Tibial nerve (tissue), 4 donors: ENCODE measurements at regions not wholly inside any gene's neighbourhood (a gene's known extent, or its start where the extent isn't known, plus 50 kb on each side); places are given as distances from the start of the nearest gene placed in this dataset.

Experiments
- DNase-seq, 2 donors: peaks; one replicate each; pipeline ENCODE4 v3.0.0-alpha.2; 2019; ENCODE audit warnings: low spot score in 2 of 2
- H3K27ac ChIP-seq, 4 donors: fragments of 200-600 bp; sonication (generic) in 3 of 4; one replicate each; pipeline ENCODE4 v1.5.1; 2017 to 2019; ENCODE audit warnings: mild to moderate bottlenecking in 1 of 4
- H3K27me3 ChIP-seq, 2 donors: fragments of 200-600 bp; sonication (generic) in 1 of 2; one replicate each; pipeline versions ENCODE4 v1.5.1 to v1.6.0; 2017 to 2019
- H3K36me3 ChIP-seq, 3 donors: fragments of 200-600 bp; sonication (generic); one replicate each; pipeline ENCODE4 v1.5.1; 2018 to 2019
- H3K4me1 ChIP-seq, 4 donors: fragments of 200-600 bp; sonication (generic) in 3 of 4; one replicate each; pipeline ENCODE4 v1.5.1; 2017 to 2019
- H3K4me3 ChIP-seq, 4 donors: fragments of 200-600 bp; sonication (generic) in 3 of 4; one replicate each; pipeline ENCODE4 v1.5.1; 2017 to 2019; ENCODE audit warnings: mild to moderate bottlenecking in 1 of 4, moderate library complexity in 1 of 4
- H3K9me3 ChIP-seq, 4 donors: fragments of 200-600 bp; sonication (generic) in 3 of 4; one replicate each; pipeline ENCODE4 v1.5.1; 2017 to 2019
- CTCF ChIP-seq, 5 experiments: fragments of 200-600 bp in 3 of 5; fragments of 450-650 bp in 2 of 5; sonication (generic) in 3 of 5; IDR thresholded peaks; one replicate each; pipeline ENCODE4 v1.5.1; 2016 to 2019; ENCODE audit warnings: antibody characterized with exemption in 5 of 5, mild to moderate bottlenecking in 3 of 5, moderate library complexity in 2 of 5
- EP300 ChIP-seq, 2 donors: sonication (generic); formaldehyde crosslinking; IDR thresholded peaks; one replicate each; pipeline ENCODE4 v1.6.1; 2017; ENCODE audit warnings: antibody characterized with exemption in 2 of 2, mild to moderate bottlenecking in 1 of 2
- POLR2A ChIP-seq, 2 donors: fragments of 450-650 bp; IDR thresholded peaks; one replicate each; pipeline ENCODE4 v1.6.1; 2017; ENCODE audit warnings: antibody characterized with exemption in 2 of 2, mild to moderate bottlenecking in 2 of 2, moderate library complexity in 2 of 2
- WGBS, 2 donors: methylation state at CpG; one replicate each; pipeline ENCODE4 v1.1.5; 2018; 5-methylcytosine and 5-hydroxymethylcytosine counted together

DNA sequence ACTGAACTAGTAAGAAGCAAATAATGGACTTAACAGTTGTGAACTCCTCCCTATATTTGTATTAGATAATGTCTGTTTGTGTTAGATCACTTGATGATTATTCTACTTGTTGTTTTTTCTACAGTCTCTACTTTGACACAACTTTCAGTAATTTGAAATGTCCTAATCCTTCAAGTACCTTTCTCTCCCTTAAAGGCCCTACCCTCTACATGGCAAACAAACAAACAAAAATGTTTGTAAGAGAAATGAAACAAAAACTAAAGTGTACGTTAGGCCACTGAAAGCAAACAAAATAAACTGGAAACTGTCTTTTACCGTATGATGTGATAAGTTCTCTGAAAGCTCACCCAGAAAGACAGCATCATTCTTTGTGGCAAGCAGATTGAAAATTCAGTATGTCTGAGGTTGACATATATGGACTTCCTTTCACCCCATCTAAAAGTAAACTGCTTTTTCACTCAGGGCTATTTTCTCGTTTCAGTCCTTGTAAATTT is 255.9 kb upstream of the SNX7 start:
- WGBS, 2 donors, result 14 to 21% methylated on average over 3 of the region's 3 CpGs

GRCh38 chr1:98404866-98405265 is 256.7 kb upstream of the SNX7 start:
- WGBS, 2 donors, result 67 to 73% methylated on average over 2 of the region's 2 CpGs
- DNase-seq, result no peak
- H3K27ac ChIP-seq, result peak overlapping the region in 1 of 4 donors; percentile 32
- no peaks in the 10 kb centered on the region for H3K9me3 ChIP-seq
- H3K27me3 ChIP-seq, result no peaks in the 10 kb centered on the region
- H3K36me3 ChIP-seq, result no peaks in the 10 kb centered on the region
- no peak for TF ChIP-seq EP300 (IDR thresholded peaks at IDR 0.05)
- no peak for TF ChIP-seq CTCF (IDR thresholded peaks at IDR 0.05)
- TF ChIP-seq POLR2A (IDR thresholded peaks at IDR 0.05), result no peak
- no peak overlapping the region for H3K4me3 ChIP-seq
- peaks cover 0 to 38% (median 0%) of the 10 kb centered on the region in 4 donors for H3K4me1 ChIP-seq

More for the DNA sequence above, 255.9 kb upstream of the SNX7 start:
- Histone ChIP-seq H3K27ac (peak overlapping the region in 2 of 4 donors; percentile 4 to 13), H3K27me3 (no peaks in the 10 kb centered on the region), H3K36me3 (no peaks in the 10 kb centered on the region), H3K9me3 (no peaks in the 10 kb centered on the region), H3K4me3 (no peak overlapping the region), H3K4me1 (peaks cover 0 to 38% (median 0%) of the 10 kb centered on the region in 4 donors)
- TF ChIP-seq POLR2A (IDR thresholded peaks at IDR 0.05) (no peak), EP300 (IDR thresholded peaks at IDR 0.05) (no peak), CTCF (IDR thresholded peaks at IDR 0.05) (no peak)
- no peak for DNase-seq

DNA sequence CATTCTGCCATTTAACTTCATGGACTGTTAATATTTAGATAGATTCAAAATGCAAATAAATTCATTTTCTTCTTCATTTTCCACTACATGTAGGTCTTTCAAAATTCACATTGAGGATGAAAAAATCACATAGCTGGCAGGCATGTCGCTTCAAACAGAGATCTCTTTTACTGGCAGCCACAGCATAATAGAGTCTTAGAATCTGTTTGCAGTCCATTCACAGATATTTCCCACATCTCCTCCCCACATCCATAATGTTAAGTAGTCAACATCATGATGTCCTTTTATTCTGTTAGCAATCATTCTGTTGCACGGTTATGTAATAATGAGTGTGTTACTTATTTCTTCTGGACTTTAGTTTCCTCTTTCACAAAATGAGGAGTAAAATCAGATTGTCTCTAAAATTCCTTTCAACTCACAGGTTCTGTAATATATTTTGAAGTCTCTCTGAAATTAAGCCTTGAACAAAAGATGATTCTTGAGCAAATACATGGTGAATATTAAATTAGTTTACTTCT is 257.5 kb upstream of the SNX7 start:
- Histone ChIP-seq H3K9me3 (no peaks in the 10 kb centered on the region), H3K36me3 (no peaks in the 10 kb centered on the region), H3K4me3 (no peak overlapping the region), H3K4me1 (peaks cover 0 to 38% (median 0%) of the 10 kb centered on the region in 4 donors), H3K27me3 (no peaks in the 10 kb centered on the region), H3K27ac (peak overlapping the region in 1 of 4 donors; percentile 27)
- DNase-seq, result no peak
- 39 to 41% methylated on average over 2 of the region's 2 CpGs for WGBS, 2 donors
- TF ChIP-seq POLR2A (IDR thresholded peaks at IDR 0.05), result no peak
- TF ChIP-seq CTCF (IDR thresholded peaks at IDR 0.05), result no peak
- TF ChIP-seq EP300 (IDR thresholded peaks at IDR 0.05), result no peak

DNA sequence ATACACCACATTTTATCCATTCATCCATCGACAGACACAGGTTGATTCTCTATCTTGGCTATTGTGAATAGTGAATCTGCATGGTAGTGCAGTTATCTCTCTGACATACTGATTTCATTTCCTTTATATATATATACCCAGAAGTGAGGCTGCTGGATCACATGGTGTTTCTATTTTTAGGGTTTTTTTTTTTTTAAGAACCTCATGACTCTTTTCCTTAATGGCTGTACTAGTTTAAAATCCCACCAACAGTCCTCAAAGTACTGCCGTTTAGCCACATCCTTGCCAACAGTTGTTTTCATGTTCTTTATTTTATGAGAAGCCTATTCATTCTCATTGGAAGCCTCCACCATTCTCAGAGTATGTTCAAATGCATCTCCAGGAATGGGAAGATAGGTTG is 258.7 kb upstream of the SNX7 start:
- no peaks in the 10 kb centered on the region for H3K9me3 ChIP-seq
- no peak overlapping the region for H3K27ac ChIP-seq
- no peaks in the 10 kb centered on the region for H3K36me3 ChIP-seq
- WGBS, 2 donors, result 40 to 48% methylated on average over 2 of the region's 2 CpGs
- H3K4me1 ChIP-seq, result peaks cover 0 to 38% (median 0%) of the 10 kb centered on the region in 4 donors
- no peak for DNase-seq
- H3K4me3 ChIP-seq, result no peak overlapping the region
- TF ChIP-seq POLR2A (IDR thresholded peaks at IDR 0.05) (no peak), EP300 (IDR thresholded peaks at IDR 0.05) (no peak), CTCF (IDR thresholded peaks at IDR 0.05) (no peak)
- H3K27me3 ChIP-seq, result no peaks in the 10 kb centered on the region

DNA sequence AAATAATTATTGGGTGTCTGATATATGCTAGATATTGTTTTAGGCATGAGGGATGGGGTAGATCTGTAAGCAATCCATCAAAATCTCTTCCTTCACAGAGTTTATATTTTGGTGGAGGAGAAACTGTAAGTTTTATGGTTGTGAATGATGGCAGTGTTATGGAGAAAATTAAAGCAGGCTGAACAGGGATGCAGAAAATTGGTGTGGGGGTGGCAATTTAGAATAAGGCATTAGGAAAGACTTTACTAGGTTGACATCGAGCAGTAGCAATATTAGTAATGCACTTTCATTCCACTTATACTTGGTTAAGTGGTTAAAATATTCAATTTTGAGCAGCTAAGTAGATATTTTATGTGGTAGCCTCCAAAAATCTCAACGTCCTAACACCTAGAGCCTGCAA is 261.1 kb upstream of the SNX7 start:
- Histone ChIP-seq H3K27me3 (no peaks in the 10 kb centered on the region), H3K4me3 (no peak overlapping the region), H3K4me1 (peaks cover 0 to 28% (median 0%) of the 10 kb centered on the region in 4 donors), H3K9me3 (no peaks in the 10 kb centered on the region), H3K27ac (no peak overlapping the region), H3K36me3 (no peaks in the 10 kb centered on the region)
- 89 to 98% methylated on average over 2 of the region's 2 CpGs for WGBS, 2 donors
- TF ChIP-seq CTCF (IDR thresholded peaks at IDR 0.05), result no peak
- no peak for TF ChIP-seq EP300 (IDR thresholded peaks at IDR 0.05)
- no peak for TF ChIP-seq POLR2A (IDR thresholded peaks at IDR 0.05)
- no peak for DNase-seq
